Omental fat pad (tissue), 3 donors: ENCODE measurements at regions not wholly inside any gene's neighbourhood (a gene's known extent, or its start where the extent isn't known, plus 50 kb on each side); places are given as distances from the start of the nearest gene placed in this dataset.

Source experiments
- ATAC-seq: fragments of 150-250 bp; one replicate; pipeline ENCODE4 v1.9.1; 2016; ENCODE audit warnings: mild to moderate bottlenecking, moderate library complexity; ENCODE audit not compliant: low FRiP score
- DNase-seq: peaks from one replicate; pipeline ENCODE4 v3.0.0-alpha.2; 2019; ENCODE audit warnings: low spot score
- TF ChIP-seq, protein P1 (sequence below), 3 donors: fragments of 450-650 bp; IDR thresholded peaks; one replicate each; pipeline ENCODE4 v1.5.1; 2016 to 2017; ENCODE audit warnings: antibody characterized with exemption in 3 of 3, mild to moderate bottlenecking in 3 of 3, moderate library complexity in 2 of 3

DNA sequence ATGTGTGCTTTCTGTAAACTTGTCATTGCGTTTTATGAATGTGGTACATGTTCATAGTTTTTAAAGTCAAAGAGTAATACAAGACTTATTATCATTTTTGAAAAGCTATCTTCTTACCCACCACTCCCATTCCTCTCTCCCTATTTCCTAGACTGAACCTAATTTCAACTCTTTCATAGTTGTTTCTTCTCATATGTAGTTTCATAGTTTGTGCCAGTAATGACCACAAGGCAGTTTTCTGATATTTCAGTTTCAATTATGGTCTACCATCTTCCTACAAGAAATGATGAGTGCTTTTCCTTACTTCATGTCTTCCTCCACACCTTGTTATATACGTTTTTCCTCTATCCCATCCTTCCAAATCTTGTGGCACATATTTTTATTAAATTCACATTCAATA lies 445.0 kb upstream of the GOLIM4 start:
- no peak for ATAC-seq
- TF ChIP-seq, protein P1, sequence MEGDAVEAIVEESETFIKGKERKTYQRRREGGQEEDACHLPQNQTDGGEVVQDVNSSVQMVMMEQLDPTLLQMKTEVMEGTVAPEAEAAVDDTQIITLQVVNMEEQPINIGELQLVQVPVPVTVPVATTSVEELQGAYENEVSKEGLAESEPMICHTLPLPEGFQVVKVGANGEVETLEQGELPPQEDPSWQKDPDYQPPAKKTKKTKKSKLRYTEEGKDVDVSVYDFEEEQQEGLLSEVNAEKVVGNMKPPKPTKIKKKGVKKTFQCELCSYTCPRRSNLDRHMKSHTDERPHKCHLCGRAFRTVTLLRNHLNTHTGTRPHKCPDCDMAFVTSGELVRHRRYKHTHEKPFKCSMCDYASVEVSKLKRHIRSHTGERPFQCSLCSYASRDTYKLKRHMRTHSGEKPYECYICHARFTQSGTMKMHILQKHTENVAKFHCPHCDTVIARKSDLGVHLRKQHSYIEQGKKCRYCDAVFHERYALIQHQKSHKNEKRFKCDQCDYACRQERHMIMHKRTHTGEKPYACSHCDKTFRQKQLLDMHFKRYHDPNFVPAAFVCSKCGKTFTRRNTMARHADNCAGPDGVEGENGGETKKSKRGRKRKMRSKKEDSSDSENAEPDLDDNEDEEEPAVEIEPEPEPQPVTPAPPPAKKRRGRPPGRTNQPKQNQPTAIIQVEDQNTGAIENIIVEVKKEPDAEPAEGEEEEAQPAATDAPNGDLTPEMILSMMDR (IDR thresholded peaks at IDR 0.05), result no peak

DNA sequence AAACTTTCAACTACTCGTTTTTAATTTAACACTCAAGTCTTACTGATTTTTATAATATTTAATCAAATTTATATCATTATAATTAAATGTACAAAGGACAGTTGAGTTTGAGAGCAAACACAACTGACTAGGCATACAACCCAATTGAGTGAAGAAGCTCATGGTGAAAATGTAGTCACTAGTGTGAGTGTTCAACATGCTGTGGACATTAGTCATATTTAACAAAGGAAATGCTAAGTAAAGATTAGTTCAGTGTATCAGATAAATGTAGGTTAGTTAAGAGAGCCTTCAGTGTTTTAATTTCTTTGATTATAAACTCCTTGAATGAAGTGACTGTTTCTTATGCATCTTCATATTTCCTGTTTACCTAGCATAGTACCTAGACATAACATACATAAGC lies 444.2 kb upstream of the GOLIM4 start:
- TF ChIP-seq, protein P1 (IDR thresholded peaks at IDR 0.05), result no peak
- ATAC-seq (no peak), DNase-seq (no peak)

More for the DNA sequence above, 445.0 kb upstream of the GOLIM4 start:
- DNase-seq, result no peak

DNA sequence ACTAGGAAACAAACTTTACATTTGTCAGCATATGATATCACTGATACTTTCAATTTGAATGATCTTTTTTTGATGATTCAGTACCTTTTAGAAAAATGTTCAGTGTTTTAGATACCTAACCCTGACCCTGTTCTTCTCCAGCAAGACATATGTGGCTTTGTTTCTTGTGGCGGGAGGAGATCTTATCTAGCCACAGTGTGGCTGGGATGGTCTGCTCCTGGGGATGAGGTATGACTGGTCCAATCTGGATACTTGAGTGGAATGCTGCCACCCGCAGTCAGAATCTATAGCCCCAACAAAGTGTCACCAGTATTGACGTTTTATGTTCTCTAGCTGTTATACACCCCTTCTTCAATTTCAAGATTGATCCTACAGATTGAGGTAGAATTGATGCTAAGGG lies 439.0 kb upstream of the GOLIM4 start:
- DNase-seq, result no peak
- TF ChIP-seq, protein P1 (IDR thresholded peaks at IDR 0.05), result no peak
- ATAC-seq, result no peak

DNA sequence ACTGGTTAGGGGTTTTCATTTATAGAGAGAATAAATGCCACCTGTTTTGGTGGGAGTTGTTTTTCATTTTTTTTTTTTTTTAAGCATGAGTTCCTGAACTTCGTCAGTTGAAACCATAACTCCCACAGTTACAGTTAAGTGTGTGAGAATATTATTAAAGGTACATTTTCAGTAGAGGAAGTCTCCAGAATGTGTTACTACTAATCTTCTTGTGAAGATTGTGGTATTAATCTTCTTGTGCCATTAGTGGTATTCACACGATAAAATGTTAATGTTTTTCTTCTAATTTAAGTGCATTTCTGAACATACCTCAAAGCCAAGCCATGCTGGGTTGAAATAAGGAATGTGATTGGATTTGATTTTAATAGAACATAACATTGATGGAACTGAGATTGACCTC lies 437.9 kb upstream of the GOLIM4 start:
- ATAC-seq, result no peak
- no peak for DNase-seq
- TF ChIP-seq, protein P1 (IDR thresholded peaks at IDR 0.05), result no peak

DNA sequence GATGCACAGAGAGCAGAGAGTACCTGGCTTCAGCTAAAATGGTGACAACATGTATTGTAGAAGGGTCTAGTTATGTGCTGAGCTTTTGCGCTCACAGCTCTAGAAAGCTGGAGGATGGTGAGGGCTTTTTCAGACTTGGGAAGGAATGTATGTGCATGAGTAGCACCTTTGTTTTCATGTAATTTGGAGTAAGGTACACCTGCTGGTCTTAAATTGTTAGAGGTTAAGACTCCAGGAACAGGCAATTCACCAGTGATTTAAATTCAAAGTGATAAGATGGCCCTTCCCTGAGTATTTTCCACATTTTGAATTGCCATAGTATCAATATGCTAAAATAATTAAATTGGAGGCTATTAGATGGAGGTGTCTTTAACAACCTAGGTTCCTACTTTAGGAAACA lies 436.4 kb upstream of the GOLIM4 start:
- ATAC-seq (no peak), DNase-seq (no peak)
- TF ChIP-seq, protein P1 (IDR thresholded peaks at IDR 0.05), result no peak

DNA sequence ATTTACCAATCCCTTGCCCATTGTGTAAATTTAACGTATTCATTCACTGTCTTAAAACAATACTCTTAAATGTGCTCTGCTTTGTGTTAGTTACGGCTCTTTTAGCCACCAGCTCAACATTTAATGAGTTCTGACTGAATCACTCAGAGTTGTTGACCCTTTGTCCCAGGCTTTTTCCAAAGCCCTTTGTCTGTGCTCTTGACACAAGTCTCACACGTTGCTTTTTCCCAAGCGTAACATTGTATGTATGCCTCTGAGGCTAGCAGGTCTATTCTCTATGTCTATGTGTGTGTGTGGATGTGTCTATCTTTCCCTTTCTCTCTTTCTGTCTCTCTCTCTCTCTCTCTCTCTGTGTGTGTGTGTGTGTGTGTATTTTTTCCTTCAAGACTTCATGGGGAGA lies 435.4 kb upstream of the GOLIM4 start:
- TF ChIP-seq, protein P1 (IDR thresholded peaks at IDR 0.05), result no peak
- no peak for DNase-seq
- no peak for ATAC-seq

- no peak for ATAC-seq
- TF ChIP-seq, protein P1 (IDR thresholded peaks at IDR 0.05), result no peak
These were observed 428.4 kb upstream of the GOLIM4 start for GRCh38 chr3:168524129-168524528.

More at GRCh38 chr3:168524129-168524528, 428.4 kb upstream of the GOLIM4 start:
- DNase-seq, result no peak
